ENCODE measurements at regions not wholly inside any gene's neighbourhood (a gene's known extent, or its start where the extent isn't known, plus 50 kb on each side); places are given as distances from the start of the nearest gene placed in this dataset.
"Not testable (repeated sequence)": the region's sequence is repeated elsewhere in the genome, so short reads cannot be mapped to it uniquely, and the experiment has no call there.

GRCh38 chrX:124234348-124234747 is 98.1 kb upstream of the TEX13D start:
- no peak for DNase-seq

GRCh38 chrX:124238268-124238667 is 94.2 kb upstream of the TEX13D start:
- DNase-seq: no peak

- DNase-seq: no peak
Observed at GRCh38 chrX:124239324-124239723, 93.1 kb upstream of the TEX13D start.

GRCh38 chrX:124239911-124240310 is 92.5 kb upstream of the TEX13D start:
- no peak for DNase-seq

GRCh38 chrX:124240422-124240821 is 92.0 kb upstream of the TEX13D start:
- no peak for DNase-seq

- no peak for DNase-seq
Observed at GRCh38 chrX:124242131-124242530, 90.3 kb upstream of the TEX13D start.

- DNase-seq: no peak
Observed at GRCh38 chrX:124249345-124249744, 83.1 kb upstream of the TEX13D start.

GRCh38 chrX:124250835-124251437 is 81.5 kb upstream of the TEX13D start:
- DNase-seq: no peak

- DNase-seq: no peak
Observed at GRCh38 chrX:124254611-124255010, 77.8 kb upstream of the TEX13D start.

GRCh38 chrX:124256216-124256615 is 76.2 kb upstream of the TEX13D start:
- no peak for DNase-seq

GRCh38 chrX:124256629-124257380 is 75.7 kb upstream of the TEX13D start:
- DNase-seq: no peak

GRCh38 chrX:124257924-124258702 is 74.3 kb upstream of the TEX13D start:
- DNase-seq: no peak

- no peak for DNase-seq
Observed at GRCh38 chrX:124260845-124261244, 71.6 kb upstream of the TEX13D start.

GRCh38 chrX:124263743-124264142 is 68.7 kb upstream of the TEX13D start:
- DNase-seq: no peak

- no peak for DNase-seq
Observed at GRCh38 chrX:124268099-124268498, 64.4 kb upstream of the TEX13D start.

GRCh38 chrX:124269881-124270280 is 62.6 kb upstream of the TEX13D start:
- no peak for DNase-seq

GRCh38 chrX:124271599-124271998 is 60.9 kb upstream of the TEX13D start:
- not testable (repeated sequence) for DNase-seq

- no peak for DNase-seq
Observed at GRCh38 chrX:124272370-124272982, 60.0 kb upstream of the TEX13D start.

GRCh38 chrX:124274438-124275181 is 57.9 kb upstream of the TEX13D start:
- DNase-seq: no peak

- DNase-seq: no peak
Observed at GRCh38 chrX:124275182-124275894, 57.1 kb upstream of the TEX13D start.
